A549 (cell line): ENCODE measurements at regions not wholly inside any gene's neighbourhood (a gene's known extent, or its start where the extent isn't known, plus 50 kb on each side); places are given as distances from the start of the nearest gene placed in this dataset.

Experiments
- ATAC-seq, 2 experiments: fragments of 200-7000 bp in 1 of 2; fragments of >200 bp in 1 of 2; cut with Nextera tagmentation in 1 of 2; cut with Tn5 transposase in 1 of 2; 3 replicates each; pipeline versions ENCODE4 v1.8.0 to v1.9.1; 2018 to 2020; ENCODE audit warnings: mild to moderate bottlenecking in 1 of 2, moderate library complexity in 1 of 2
- CTCF ChIA-PET: fragments of 300-600 bp; sonication (Branson Sonifier 250); formaldehyde crosslinking; extraction: SDS; loops from one replicate; lab custom pipeline; 2021; ENCODE audit warnings: antibody characterized with exemption, inconsistent platforms; lab: Yijun Ruan, JAX
- POLR2A ChIA-PET: fragments of 350-600 bp; formaldehyde crosslinking; extraction: SDS; loops from one replicate; lab custom pipeline; 2021; ENCODE audit warnings: antibody characterized with exemption, inconsistent platforms; lab: Yijun Ruan, JAX
- DNase-seq, 2 experiments: peaks; one replicate each; pipeline versions ENCODE4 v3.0.0 to v3.0.0-alpha.2; 2011 to 2016; ENCODE audit warnings: low read depth in 1 of 2, low spot score in 1 of 2
- FAIRE-seq: peaks from 2 replicates; lab custom pipeline; 2011; peaks lifted over from hg19 to GRCh38; lab: Jason Lieb, UNC
- H3K27ac ChIP-seq, 2 experiments: fragments of >200 bp; sonication (Bioruptor Twin); formaldehyde crosslinking; 3 replicates each; pipeline ENCODE4 v1.5.1; 2016 to 2017
- H3K4me1 ChIP-seq: fragments of >200 bp; sonication (Bioruptor Twin); formaldehyde crosslinking; 3 replicates; pipeline ENCODE4 v1.6.1; 2016
- H3K4me2 ChIP-seq: fragments of >200 bp; sonication (Bioruptor Twin); formaldehyde crosslinking; 3 replicates; pipeline ENCODE4 v1.6.1; 2016
- H3K4me3 ChIP-seq: fragments of >200 bp; sonication (Bioruptor Twin); formaldehyde crosslinking; 3 replicates; pipeline ENCODE4 v1.5.1; 2016
- H3K9me3 ChIP-seq: fragments of >200 bp; sonication (Bioruptor Twin); formaldehyde crosslinking; 3 replicates; pipeline ENCODE4 v1.6.1; 2016
- BCL3 ChIP-seq: fragments of >200 bp; sonication (Bioruptor Twin); formaldehyde crosslinking; IDR thresholded peaks from 3 replicates; pipeline ENCODE4 v1.6.1; 2016
- CEBPB ChIP-seq, 2 experiments: fragments of >200 bp in 1 of 2; sonication (Bioruptor Twin) in 1 of 2; formaldehyde crosslinking in 1 of 2; IDR thresholded peaks; 2 replicates each; pipeline ENCODE4 v1.6.1; 2012 to 2016
- CHD4 ChIP-seq: fragments of 200-600 bp; sonication (generic); IDR thresholded peaks from 2 replicates; pipeline ENCODE4 v1.6.1; 2016; ENCODE audit warnings: antibody characterized with exemption, mild to moderate bottlenecking, borderline replicate concordance
- CTCF ChIP-seq: fragments of >200 bp; sonication (Bioruptor Twin); formaldehyde crosslinking; IDR thresholded peaks from 3 replicates; pipeline ENCODE4 v1.5.1; 2016
- E2F6 ChIP-seq: IDR thresholded peaks from 2 replicates; pipeline ENCODE4 v1.6.1; 2012; ENCODE audit warnings: low read depth, borderline replicate concordance
- EHF ChIP-seq: fragments of 250-450 bp; sonication (Bioruptor Pico); IDR thresholded peaks from 2 replicates; pipeline ENCODE4 v1.5.0; 2020; ENCODE audit warnings: mild to moderate bottlenecking
- EHMT2 ChIP-seq: fragments of 200-600 bp; sonication (generic); IDR thresholded peaks from 2 replicates; pipeline ENCODE4 v1.6.1; 2016; ENCODE audit warnings: antibody characterized with exemption, low read depth, mild to moderate bottlenecking, moderate library complexity
- ELK1 ChIP-seq: fragments of 150-350 bp; IDR thresholded peaks from 2 replicates; pipeline ENCODE4 v1.6.1; 2014; ENCODE audit warnings: low read depth, mild to moderate bottlenecking, low read length
- ESRRA ChIP-seq: fragments of 150-350 bp; IDR thresholded peaks from 2 replicates; pipeline ENCODE4 v1.6.1; 2014; ENCODE audit warnings: mild to moderate bottlenecking, low read length, borderline replicate concordance
- FOSL2 ChIP-seq, 2 experiments: fragments of 450-650 bp in 1 of 2; fragments of >200 bp in 1 of 2; sonication (Bioruptor Twin) in 1 of 2; formaldehyde crosslinking; IDR thresholded peaks; 2 replicates each; pipeline versions ENCODE4 v1.5.0 to v1.6.1; 2016 to 2020; ENCODE audit warnings: mild to moderate bottlenecking in 1 of 2, moderate library complexity in 1 of 2
- FOXS1 ChIP-seq: fragments of 250-450 bp; sonication (Bioruptor Pico); IDR thresholded peaks from 2 replicates; pipeline ENCODE4 v1.5.0; 2020; ENCODE audit warnings: mild to moderate bottlenecking, moderate library complexity
- GATA3 ChIP-seq: IDR thresholded peaks from 2 replicates; pipeline ENCODE4 v1.6.1; 2012; ENCODE audit warnings: borderline replicate concordance
- HDAC2 ChIP-seq: fragments of 200-600 bp; sonication (generic); IDR thresholded peaks from 2 replicates; pipeline ENCODE4 v1.6.1; 2016
- HOXA7 ChIP-seq: fragments of 250-450 bp; sonication (Bioruptor Pico); IDR thresholded peaks from 2 replicates; pipeline ENCODE4 v1.5.0; 2020; ENCODE audit warnings: mild to moderate bottlenecking, moderate library complexity
- JUN ChIP-seq, 2 experiments: fragments of >200 bp; sonication (Bioruptor Twin); formaldehyde crosslinking; IDR thresholded peaks; 2 replicates in 1 of 2; 3 replicates in 1 of 2; pipeline ENCODE4 v1.6.1; 2016 to 2017
- JUNB ChIP-seq: fragments of >200 bp; sonication (Bioruptor Twin); formaldehyde crosslinking; IDR thresholded peaks from 2 replicates; pipeline ENCODE4 v1.6.1; 2016
- KDM1A ChIP-seq: fragments of 200-600 bp; sonication (generic); IDR thresholded peaks from 2 replicates; pipeline ENCODE4 v1.6.1; 2016; ENCODE audit warnings: low read depth, mild to moderate bottlenecking
- KDM5A ChIP-seq: fragments of 200-600 bp; sonication (generic); IDR thresholded peaks from 2 replicates; pipeline ENCODE4 v1.6.1; 2016; ENCODE audit warnings: antibody characterized with exemption, mild to moderate bottlenecking
- MAFK ChIP-seq: fragments of 450-650 bp; IDR thresholded peaks from 2 replicates; pipeline ENCODE4 v1.6.1; 2014; ENCODE audit not compliant: partially characterized antibody
- MAX ChIP-seq: IDR thresholded peaks from 2 replicates; pipeline ENCODE4 v1.6.1; 2012
- MAZ ChIP-seq: fragments of 150-350 bp; IDR thresholded peaks from 2 replicates; pipeline ENCODE4 v1.6.1; 2014; ENCODE audit warnings: antibody characterized with exemption, low read depth, low read length, borderline replicate concordance
- MYC ChIP-seq: IDR thresholded peaks from 2 replicates; pipeline ENCODE4 v1.6.1; 2012; ENCODE audit warnings: mild to moderate bottlenecking, inconsistent platforms, low read length, improper control_type of control experiment, borderline replicate concordance
- NPAS2 ChIP-seq: fragments of 250-450 bp; sonication (Bioruptor Pico); IDR thresholded peaks from 2 replicates; pipeline ENCODE4 v1.8.0; 2022; ENCODE audit warnings: mild to moderate bottlenecking, moderate library complexity, borderline replicate concordance
- NR3C1 ChIP-seq: fragments of >200 bp; sonication (Bioruptor Twin); formaldehyde crosslinking; IDR thresholded peaks from 3 replicates; pipeline ENCODE4 v1.6.1; 2017
- PBX3 ChIP-seq: IDR thresholded peaks from 2 replicates; pipeline ENCODE4 v1.6.1; 2012
- POLR2AphosphoS2 ChIP-seq: conservative IDR thresholded peaks from 2 replicates; pipeline ENCODE4 v1.6.1; 2012; ENCODE audit warnings: low read length, improper control_type of control experiment, inconsistent platforms
- RAD21 ChIP-seq, 2 experiments: fragments of >200 bp in 1 of 2; sonication (Bioruptor Twin) in 1 of 2; formaldehyde crosslinking in 1 of 2; IDR thresholded peaks in 1 of 2; conservative IDR thresholded peaks in 1 of 2; 2 replicates in 1 of 2; 3 replicates in 1 of 2; pipeline ENCODE4 v1.6.1; 2012 to 2018; ENCODE audit warnings: inconsistent platforms in 1 of 2
- RCOR1 ChIP-seq: fragments of 150-350 bp; IDR thresholded peaks from 2 replicates; pipeline ENCODE4 v1.6.1; 2014; ENCODE audit warnings: antibody characterized with exemption, low read length, low read depth
- RFX5 ChIP-seq: fragments of 450-650 bp; IDR thresholded peaks from 2 replicates; pipeline ENCODE4 v1.7.1; 2014; ENCODE audit warnings: antibody characterized with exemption, mild to moderate bottlenecking, moderate library complexity
- SMC3 ChIP-seq: fragments of >200 bp; sonication (Bioruptor Twin); formaldehyde crosslinking; IDR thresholded peaks from 3 replicates; pipeline ENCODE4 v1.6.1; 2018; ENCODE audit warnings: inconsistent platforms
- SREBF2 ChIP-seq: fragments of 450-650 bp; IDR thresholded peaks from 2 replicates; pipeline ENCODE4 v1.6.1; 2014; ENCODE audit warnings: mild to moderate bottlenecking, moderate library complexity
- TFCP2L1 ChIP-seq: fragments of 250-450 bp; sonication (Bioruptor Pico); IDR thresholded peaks from 2 replicates; pipeline ENCODE4 v1.5.0; 2021; ENCODE audit warnings: mild to moderate bottlenecking
- TP53 ChIP-seq: fragments of 250-450 bp; sonication (Bioruptor Pico); IDR thresholded peaks from 2 replicates; pipeline ENCODE4 v1.5.0; 2021; ENCODE audit warnings: mild to moderate bottlenecking, moderate library complexity
- WGBS: methylation state at CpG from one replicate; pipeline ENCODE4 v1.1.6; 2017; ENCODE audit errors: missing lambda C conversion rate; 5-methylcytosine and 5-hydroxymethylcytosine counted together

- WGBS: 72% methylated on average over 3 of the region's 3 CpGs
- H3K4me3 ChIP-seq: no peak overlapping the region
- no peaks in the 10 kb centered on the region for H3K9me3 ChIP-seq
- no peak overlapping the region for H3K4me2 ChIP-seq
- ATAC-seq (no peak), FAIRE-seq (no peak), DNase-seq (no peak)
- ChIA-PET CTCF (interaction anchor here (0.8 kb wide), 1 partner anchor 50 kb away, joined by 3 read pairs; no protein-coding TSS in a partner anchor), POLR2A (no interaction called here)
- TF ChIP-seq RFX5 (no peak), HOXA7 (CRISPR knock-in tag) (no peak), CHD4 (no peak), POLR2AphosphoS2 (no peak), EHMT2 (no peak), MAFK (no peak), MAX (no peak), TP53 (CRISPR knock-in tag) (no peak), JUNB (no peak), MAZ (no peak), KDM5A (no peak), HDAC2 (no peak), RAD21 (conservative IDR thresholded peaks at IDR 0.05 in 1 of 2, IDR thresholded peaks at IDR 0.05 in 1 of 2) (no peak), ESRRA (no peak), E2F6 (no peak), TFCP2L1 (no peak), NR3C1 (no peak), MYC (no peak), KDM1A (no peak), JUN (IDR thresholded peaks at IDR 0.05) (no peak)
- peaks cover 21% of the 10 kb centered on the region for H3K4me1 ChIP-seq
- 0 out of 6 replicates have a peak overlapping the region, but pooled peaks of 1 of the 2 experiments have one; percentile 39 for H3K27ac ChIP-seq
Observed at GRCh38 chr13:44318161-44318560, 55.5 kb upstream of the SERP2 start.

GRCh38 chr13:44320611-44321010 lies 53.0 kb upstream of the SERP2 start:
- ATAC-seq (no peak), DNase-seq (no peak), FAIRE-seq (no peak)
- POLR2A ChIA-PET: no interaction called here
- TF ChIP-seq HDAC2 (no peak), FOSL2 (IDR thresholded peaks at IDR 0.05) (no peak), FOSL2 (CRISPR knock-in tag; IDR thresholded peaks at IDR 0.05) (no peak), MYC (no peak), SREBF2 (no peak), MAFK (no peak), NR3C1 (no peak), CTCF (no peak), KDM1A (no peak), RCOR1 (no peak), PBX3 (no peak), SMC3 (no peak), RAD21 (conservative IDR thresholded peaks at IDR 0.05 in 1 of 2, IDR thresholded peaks at IDR 0.05 in 1 of 2) (no peak), FOXS1 (CRISPR knock-in tag) (no peak), EHF (CRISPR knock-in tag) (no peak), BCL3 (no peak), NPAS2 (no peak), MAX (no peak), CEBPB (IDR thresholded peaks at IDR 0.05) (no peak), GATA3 (no peak), ELK1 (no peak)
- Histone ChIP-seq H3K4me3 (no peak overlapping the region), H3K27ac (no peak overlapping the region), H3K4me1 (peaks cover 6% of the 10 kb centered on the region; the same call in 2 of the 3 replicates), H3K4me2 (no peak overlapping the region), H3K9me3 (no peaks in the 10 kb centered on the region)
- CTCF ChIA-PET: no interaction called here
